Trophoblast cell (in vitro differentiated cells and primary cell): ENCODE measurements at regions not wholly inside any gene's neighbourhood (a gene's known extent, or its start where the extent isn't known, plus 50 kb on each side); places are given as distances from the start of the nearest gene placed in this dataset.

ENCODE experiments used
- DNase-seq, 2 donors: peaks; one replicate each; pipeline ENCODE4 v3.0.0-alpha.2; 2016
- H2AFZ ChIP-seq: 2 replicates; pipeline ENCODE4 v1.6.1; 2013; ENCODE audit warnings: low read length, moderate library complexity, mild to moderate bottlenecking; ENCODE audit not compliant: insufficient read depth, poor library complexity
- H2AK5ac ChIP-seq: 2 replicates; pipeline ENCODE4 v1.6.1; 2013; ENCODE audit warnings: mild to moderate bottlenecking, low read length
- H2BK120ac ChIP-seq: 2 replicates; pipeline ENCODE4 v1.6.1; 2013; ENCODE audit warnings: low read length, mild to moderate bottlenecking, moderate library complexity; ENCODE audit not compliant: insufficient read depth, poor library complexity
- H2BK12ac ChIP-seq: 2 replicates; pipeline ENCODE4 v1.6.1; 2013; ENCODE audit warnings: mild to moderate bottlenecking, low read length, moderate library complexity
- H2BK5ac ChIP-seq: 2 replicates; pipeline ENCODE4 v1.6.1; 2013; ENCODE audit warnings: low read length, low read depth, moderate library complexity, mild to moderate bottlenecking; ENCODE audit not compliant: poor library complexity
- H3K14ac ChIP-seq: 2 replicates; pipeline ENCODE4 v1.6.1; 2013; ENCODE audit warnings: mild to moderate bottlenecking, low read length
- H3K18ac ChIP-seq: 2 replicates; pipeline ENCODE4 v1.6.1; 2013; ENCODE audit warnings: mild to moderate bottlenecking, low read length
- H3K23ac ChIP-seq: 2 replicates; pipeline ENCODE4 v1.6.1; 2013; ENCODE audit warnings: low read length
- H3K27ac ChIP-seq: 2 replicates; pipeline ENCODE4 v1.5.1; 2013; ENCODE audit warnings: low read depth, mild to moderate bottlenecking, inconsistent platforms, low read length, moderate library complexity
- H3K27me3 ChIP-seq: 2 replicates; pipeline ENCODE4 v1.6.1; 2013; ENCODE audit warnings: inconsistent platforms, mild to moderate bottlenecking, low read length, moderate library complexity; ENCODE audit not compliant: insufficient read depth
- H3K36me3 ChIP-seq, 2 experiments: 1 replicate in 1 of 2; 2 replicates in 1 of 2; pipeline ENCODE4 v1.6.1; 2013; ENCODE audit warnings: low read length in 2 of 2, mild to moderate bottlenecking in 2 of 2, moderate library complexity in 1 of 2; ENCODE audit not compliant: insufficient read depth in 2 of 2, control insufficient read depth in 1 of 2
- H3K4ac ChIP-seq: 2 replicates; pipeline ENCODE4 v1.6.1; 2013; ENCODE audit warnings: low read depth, mild to moderate bottlenecking, low read length, moderate library complexity
- H3K4me1 ChIP-seq, 2 experiments: 1 replicate in 1 of 2; 2 replicates in 1 of 2; pipeline ENCODE4 v1.6.1; 2013; ENCODE audit warnings: low read length in 2 of 2, mild to moderate bottlenecking in 2 of 2, moderate library complexity in 1 of 2; ENCODE audit not compliant: insufficient read depth in 2 of 2, control insufficient read depth in 1 of 2
- H3K4me2 ChIP-seq: 2 replicates; pipeline ENCODE4 v1.6.1; 2013; ENCODE audit warnings: inconsistent platforms, mild to moderate bottlenecking, low read length, moderate library complexity
- H3K4me3 ChIP-seq: 2 replicates; pipeline ENCODE4 v1.5.1; 2013; ENCODE audit warnings: mild to moderate bottlenecking, low read depth, low read length, inconsistent platforms
- H3K79me1 ChIP-seq: one replicate; pipeline ENCODE4 v1.6.1; 2013; ENCODE audit warnings: low read length
- H3K79me2 ChIP-seq: 2 replicates; pipeline ENCODE4 v1.6.1; 2013; ENCODE audit warnings: low read length, mild to moderate bottlenecking; ENCODE audit not compliant: control insufficient read depth, insufficient read depth, poor library complexity
- H3K9ac ChIP-seq: 2 replicates; pipeline ENCODE4 v1.6.1; 2013; ENCODE audit warnings: mild to moderate bottlenecking, low read length
- H3K9me3 ChIP-seq: 2 replicates; pipeline ENCODE4 v1.6.1; 2013; ENCODE audit warnings: low read depth, mild to moderate bottlenecking, control low read depth, inconsistent platforms, low read length; ENCODE audit not compliant: insufficient read depth
- H4K12ac ChIP-seq: 2 replicates; pipeline ENCODE4 v1.6.1; 2013; ENCODE audit warnings: low read depth, mild to moderate bottlenecking, low read length, moderate library complexity
- H4K8ac ChIP-seq: 2 replicates; pipeline ENCODE4 v1.6.1; 2013; ENCODE audit warnings: low read depth, mild to moderate bottlenecking, low read length, moderate library complexity
- H4K91ac ChIP-seq: one replicate; pipeline ENCODE4 v1.6.1; 2013; ENCODE audit warnings: low read depth, mild to moderate bottlenecking, low read length, moderate library complexity
- WGBS: extraction: QIAGEN DNeasy Blood & Tissue Kit; methylation state at CpG from one replicate; pipeline ENCODE4 v1.1.7; 2013; ENCODE audit warnings: missing lambda C conversion rate; ENCODE audit not compliant: insufficient read length, insufficient coverage; ENCODE audit errors: extremely low coverage; 5-methylcytosine and 5-hydroxymethylcytosine counted together

DNA sequence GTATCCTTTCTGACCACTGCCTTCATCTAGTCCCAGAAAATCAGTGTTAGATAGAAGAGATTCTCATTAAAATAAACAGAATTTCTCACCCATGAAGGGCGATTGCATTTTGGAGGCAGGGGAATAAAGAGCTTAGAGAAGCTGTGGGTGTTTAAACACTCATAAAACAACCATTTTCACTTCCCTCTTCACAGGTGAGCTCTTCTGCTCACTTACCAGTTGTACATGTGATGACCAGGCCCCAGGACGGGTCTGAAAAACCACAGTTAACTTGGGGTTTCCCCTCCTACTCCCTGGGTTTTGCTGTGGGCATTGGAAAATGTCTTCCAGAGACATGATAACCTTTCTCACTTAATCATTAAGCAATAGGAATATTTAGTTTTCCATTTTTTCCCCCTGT lies 411.6 kb upstream of the DPP6 start:
- Histone ChIP-seq H3K9me3 (no peaks in the 10 kb centered on the region), H3K4me1 (no peaks in the 10 kb centered on the region), H3K4me2 (no peak overlapping the region), H3K27me3 (no peaks in the 10 kb centered on the region), H2BK12ac (no peak overlapping the region), H3K36me3 (no peaks in the 10 kb centered on the region), H4K12ac (no peak overlapping the region), H3K23ac (no peak overlapping the region), H3K27ac (no peak overlapping the region), H3K18ac (no peak overlapping the region), H2AFZ (no peak overlapping the region), H3K79me1 (no peaks in the 10 kb centered on the region), H2BK120ac (no peak overlapping the region), H4K8ac (no peak overlapping the region), H3K14ac (no peak overlapping the region), H2AK5ac (no peak overlapping the region), H3K9ac (no peak overlapping the region), H2BK5ac (no peak overlapping the region), H3K4ac (no peak overlapping the region), H3K4me3 (no peak overlapping the region), H4K91ac (no peak overlapping the region), H3K79me2 (no peaks in the 10 kb centered on the region)
- no CpG with 5 or more reads among the region's 2 CpGs for WGBS
- no peak for DNase-seq

GRCh38 chr7:153641199-153641598 lies 411.0 kb upstream of the DPP6 start:
- H3K4me3 ChIP-seq = no peak overlapping the region
- H3K79me1 ChIP-seq = no peaks in the 10 kb centered on the region
- no peak overlapping the region for H4K8ac ChIP-seq
- no peak overlapping the region for H3K14ac ChIP-seq
- no peak overlapping the region for H3K4me2 ChIP-seq
- H3K79me2 ChIP-seq = no peaks in the 10 kb centered on the region
- H3K4me1 ChIP-seq = no peaks in the 10 kb centered on the region
- no peak overlapping the region for H3K4ac ChIP-seq
- H3K27me3 ChIP-seq = no peaks in the 10 kb centered on the region
- H3K27ac ChIP-seq = no peak overlapping the region
- H3K9me3 ChIP-seq = no peaks in the 10 kb centered on the region
- H3K9ac ChIP-seq = no peak overlapping the region
- H2AFZ ChIP-seq = no peak overlapping the region
- H2BK12ac ChIP-seq = no peak overlapping the region
- no peak overlapping the region for H2AK5ac ChIP-seq
- no peak overlapping the region for H4K12ac ChIP-seq
- H3K23ac ChIP-seq = no peak overlapping the region
- H3K18ac ChIP-seq = no peak overlapping the region
- no peaks in the 10 kb centered on the region for H3K36me3 ChIP-seq
- WGBS = no CpG with 5 or more reads among the region's 4 CpGs
- H4K91ac ChIP-seq = no peak overlapping the region
- H2BK120ac ChIP-seq = no peak overlapping the region
- DNase-seq = no peak
- H2BK5ac ChIP-seq = no peak overlapping the region

GRCh38 chr7:153642989-153643388 lies 409.2 kb upstream of the DPP6 start:
- Histone ChIP-seq H2BK12ac (no peak overlapping the region), H3K27me3 (no peaks in the 10 kb centered on the region), H3K4ac (no peak overlapping the region), H2BK120ac (no peak overlapping the region), H3K79me1 (no peaks in the 10 kb centered on the region), H3K18ac (no peak overlapping the region), H3K4me3 (no peak overlapping the region), H4K8ac (no peak overlapping the region), H3K4me2 (no peak overlapping the region), H3K27ac (no peak overlapping the region), H2AK5ac (no peak overlapping the region), H3K79me2 (no peaks in the 10 kb centered on the region), H3K23ac (no peak overlapping the region), H3K36me3 (no peaks in the 10 kb centered on the region), H2AFZ (no peak overlapping the region), H2BK5ac (no peak overlapping the region), H3K4me1 (no peaks in the 10 kb centered on the region), H3K9me3 (no peaks in the 10 kb centered on the region), H3K9ac (no peak overlapping the region), H4K12ac (no peak overlapping the region), H4K91ac (no peak overlapping the region), H3K14ac (no peak overlapping the region)
- no peak for DNase-seq

- no peak overlapping the region for H3K4me2 ChIP-seq
- DNase-seq = no peak
- H2AFZ ChIP-seq = no peak overlapping the region
- no peak overlapping the region for H4K91ac ChIP-seq
- H4K12ac ChIP-seq = no peak overlapping the region
- no peaks in the 10 kb centered on the region for H3K36me3 ChIP-seq
- no peaks in the 10 kb centered on the region for H3K27me3 ChIP-seq
- H3K18ac ChIP-seq = no peak overlapping the region
- H3K4ac ChIP-seq = no peak overlapping the region
- no peak overlapping the region for H3K4me3 ChIP-seq
- H3K23ac ChIP-seq = no peak overlapping the region
- H2AK5ac ChIP-seq = no peak overlapping the region
- H3K79me1 ChIP-seq = no peaks in the 10 kb centered on the region
- H3K79me2 ChIP-seq = no peaks in the 10 kb centered on the region
- no peak overlapping the region for H2BK12ac ChIP-seq
- no peak overlapping the region for H3K14ac ChIP-seq
- H2BK5ac ChIP-seq = no peak overlapping the region
- no peaks in the 10 kb centered on the region for H3K9me3 ChIP-seq
- H2BK120ac ChIP-seq = no peak overlapping the region
- no peaks in the 10 kb centered on the region for H3K4me1 ChIP-seq
- no CpG with 5 or more reads among the region's 7 CpGs for WGBS
- no peak overlapping the region for H3K27ac ChIP-seq
- H4K8ac ChIP-seq = no peak overlapping the region
- H3K9ac ChIP-seq = no peak overlapping the region
These were observed 394.9 kb upstream of the DPP6 start for GRCh38 chr7:153657182-153657800.
